Esophagus muscularis mucosa (tissue), 4 donors: ENCODE measurements at regions not wholly inside any gene's neighbourhood (a gene's known extent, or its start where the extent isn't known, plus 50 kb on each side); places are given as distances from the start of the nearest gene placed in this dataset.

Experiments used
- DNase-seq: peaks from one replicate; pipeline ENCODE4 v3.0.0-alpha.2; 2017; ENCODE audit errors: extremely low spot score
- H3K27ac ChIP-seq, 4 donors: fragments of 200-600 bp; sonication (generic); replicated peaks in 1 of 4; 1 replicate in 3 of 4; 2 replicates in 1 of 4; pipeline ENCODE4 v1.5.1; 2016 to 2019; ENCODE audit warnings: mild to moderate bottlenecking in 1 of 4
- H3K27me3 ChIP-seq, 4 donors: fragments of 200-600 bp; sonication (generic); one replicate each; pipeline versions ENCODE4 v1.5.1 to v1.6.0; 2016 to 2019
- H3K36me3 ChIP-seq, 4 donors: fragments of 200-600 bp; sonication (generic); one replicate each; pipeline ENCODE4 v1.5.1; 2016 to 2019
- H3K4me1 ChIP-seq, 4 donors: fragments of 200-600 bp; sonication (generic); one replicate each; pipeline ENCODE4 v1.5.1; 2016 to 2019
- H3K4me3 ChIP-seq, 4 donors: fragments of 200-600 bp; sonication (generic); 1 replicate in 2 of 4; 2 replicates in 2 of 4; pipeline ENCODE4 v1.5.1; 2016 to 2019; ENCODE audit warnings: mild to moderate bottlenecking in 4 of 4, moderate library complexity in 1 of 4
- H3K9me3 ChIP-seq, 4 donors: fragments of 200-600 bp; sonication (generic); 1 replicate in 3 of 4; 2 replicates in 1 of 4; pipeline ENCODE4 v1.5.1; 2016 to 2019
- EP300 ChIP-seq: sonication (generic); formaldehyde crosslinking; IDR thresholded peaks from one replicate; pipeline ENCODE4 v1.6.1; 2017; ENCODE audit warnings: antibody characterized with exemption
- POLR2A ChIP-seq: fragments of 450-650 bp; IDR thresholded peaks from one replicate; pipeline ENCODE4 v1.6.1; 2017; ENCODE audit warnings: antibody characterized with exemption, moderate library complexity, mild to moderate bottlenecking, low read depth
- POLR2AphosphoS5 ChIP-seq, 2 donors: sonication (generic); formaldehyde crosslinking; IDR thresholded peaks; one replicate each; pipeline ENCODE4 v1.6.1; 2017; ENCODE audit warnings: antibody characterized with exemption in 2 of 2
- WGBS: methylation state at CpG from one replicate; pipeline ENCODE4 v1.1.5; 2018; 5-methylcytosine and 5-hydroxymethylcytosine counted together
- intact Hi-C: fragments of 100-400 bp; cut with DNase I; formaldehyde crosslinking; loops from one replicate; pipeline ENCODE4 v1.15.1; 2023
- TF ChIP-seq, protein P1 (sequence below), 3 experiments: fragments of 200-600 bp in 2 of 3; fragments of 450-650 bp in 1 of 3; sonication (generic) in 2 of 3; IDR thresholded peaks; one replicate each; pipeline ENCODE4 v1.5.1; 2017 to 2019; ENCODE audit warnings: antibody characterized with exemption in 3 of 3, mild to moderate bottlenecking in 2 of 3, moderate library complexity in 1 of 3

DNA sequence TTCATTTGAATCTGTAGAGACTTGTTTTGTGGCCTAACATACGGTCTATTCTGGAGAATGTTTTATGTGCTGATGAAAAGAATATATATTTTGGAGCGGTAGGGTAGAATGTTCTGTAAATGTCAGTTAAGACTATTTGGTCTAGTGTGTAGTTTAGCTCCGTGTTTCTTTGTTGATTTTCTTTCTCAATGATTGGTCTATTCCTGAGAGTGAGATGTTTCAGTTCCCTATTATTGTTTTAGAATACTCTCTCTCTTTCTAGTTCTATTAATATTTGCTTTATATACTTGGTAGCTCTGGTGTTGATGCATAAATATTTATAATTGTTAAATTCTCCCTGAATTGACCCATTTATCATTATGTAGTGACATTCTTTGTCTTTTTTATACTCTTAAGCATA, 236.5 kb downstream of the GLUD2 start:
- intact Hi-C loops = no loop called here
- TF ChIP-seq EP300 = no peak
- DNase-seq = no peak
- 65% methylated on average over 3 of the region's 3 CpGs for WGBS
- no peak overlapping the region for H3K27ac ChIP-seq
- no peaks in the 10 kb centered on the region for H3K4me1 ChIP-seq
- H3K36me3 ChIP-seq = no peaks in the 10 kb centered on the region
- H3K9me3 ChIP-seq = no peaks in the 10 kb centered on the region
- no peaks in the 10 kb centered on the region for H3K27me3 ChIP-seq
- H3K4me3 ChIP-seq = no peak overlapping the region

DNA sequence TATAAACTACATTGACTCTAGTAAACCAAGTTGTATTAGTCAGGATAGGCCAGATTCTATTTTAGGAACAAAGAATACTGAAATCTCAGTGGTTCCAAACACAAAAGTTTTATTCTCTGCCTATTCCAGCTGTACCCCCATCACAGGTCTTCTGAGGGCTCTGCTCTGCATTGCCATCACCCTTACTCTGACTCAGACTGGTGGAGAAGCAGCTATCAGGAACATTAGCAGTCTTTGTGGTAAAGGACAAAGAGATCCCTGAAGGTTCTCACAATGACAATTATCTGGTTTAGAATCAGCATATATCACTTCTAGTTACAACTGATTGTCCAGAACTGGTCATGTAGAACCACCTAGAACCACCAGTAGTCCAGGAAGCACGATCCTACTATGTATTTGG, 251.1 kb downstream of the GLUD2 start:
- TF ChIP-seq EP300 (no peak), POLR2AphosphoS5 (IDR thresholded peaks at IDR 0.05) (no peak)
- Histone ChIP-seq H3K9me3 (no peaks in the 10 kb centered on the region), H3K4me1 (no peaks in the 10 kb centered on the region), H3K27me3 (no peaks in the 10 kb centered on the region), H3K36me3 (no peaks in the 10 kb centered on the region), H3K4me3 (no peak overlapping the region), H3K27ac (no peak overlapping the region)
- intact Hi-C loops = no loop called here
- 33% methylated on average over 1 of the region's 1 CpG for WGBS
- no peak for DNase-seq

DNA sequence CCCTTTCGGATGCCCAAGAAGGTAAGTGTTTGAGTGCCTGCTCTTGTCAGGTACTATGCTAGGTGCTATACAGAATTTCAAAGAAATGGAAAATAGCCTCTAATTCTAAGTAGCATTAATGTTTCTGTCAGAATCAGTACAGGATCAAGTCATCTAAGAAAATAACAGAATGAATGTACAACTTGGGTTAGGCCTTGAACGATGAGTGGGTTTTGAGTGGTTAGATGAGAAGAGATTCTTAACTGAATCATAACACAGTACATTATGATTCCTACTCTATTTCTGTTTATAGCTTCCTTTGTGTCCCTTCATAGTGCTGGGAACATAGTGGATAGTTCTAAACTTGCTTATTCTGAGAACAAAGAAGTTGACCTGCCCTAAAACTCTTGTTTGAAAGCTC, 253.9 kb downstream of the GLUD2 start:
- Histone ChIP-seq H3K9me3 (no peaks in the 10 kb centered on the region), H3K4me1 (no peaks in the 10 kb centered on the region), H3K4me3 (no peak overlapping the region), H3K27me3 (no peaks in the 10 kb centered on the region), H3K36me3 (no peaks in the 10 kb centered on the region), H3K27ac (no peak overlapping the region)
- no peak for TF ChIP-seq POLR2A
- TF ChIP-seq POLR2AphosphoS5 (IDR thresholded peaks at IDR 0.05) = no peak
- TF ChIP-seq, protein P1, sequence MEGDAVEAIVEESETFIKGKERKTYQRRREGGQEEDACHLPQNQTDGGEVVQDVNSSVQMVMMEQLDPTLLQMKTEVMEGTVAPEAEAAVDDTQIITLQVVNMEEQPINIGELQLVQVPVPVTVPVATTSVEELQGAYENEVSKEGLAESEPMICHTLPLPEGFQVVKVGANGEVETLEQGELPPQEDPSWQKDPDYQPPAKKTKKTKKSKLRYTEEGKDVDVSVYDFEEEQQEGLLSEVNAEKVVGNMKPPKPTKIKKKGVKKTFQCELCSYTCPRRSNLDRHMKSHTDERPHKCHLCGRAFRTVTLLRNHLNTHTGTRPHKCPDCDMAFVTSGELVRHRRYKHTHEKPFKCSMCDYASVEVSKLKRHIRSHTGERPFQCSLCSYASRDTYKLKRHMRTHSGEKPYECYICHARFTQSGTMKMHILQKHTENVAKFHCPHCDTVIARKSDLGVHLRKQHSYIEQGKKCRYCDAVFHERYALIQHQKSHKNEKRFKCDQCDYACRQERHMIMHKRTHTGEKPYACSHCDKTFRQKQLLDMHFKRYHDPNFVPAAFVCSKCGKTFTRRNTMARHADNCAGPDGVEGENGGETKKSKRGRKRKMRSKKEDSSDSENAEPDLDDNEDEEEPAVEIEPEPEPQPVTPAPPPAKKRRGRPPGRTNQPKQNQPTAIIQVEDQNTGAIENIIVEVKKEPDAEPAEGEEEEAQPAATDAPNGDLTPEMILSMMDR (IDR thresholded peaks at IDR 0.05) = no peak
- TF ChIP-seq EP300 = no peak
- intact Hi-C loops = no loop called here
- WGBS = 96% methylated on average over 2 of the region's 2 CpGs
- DNase-seq = no peak

DNA sequence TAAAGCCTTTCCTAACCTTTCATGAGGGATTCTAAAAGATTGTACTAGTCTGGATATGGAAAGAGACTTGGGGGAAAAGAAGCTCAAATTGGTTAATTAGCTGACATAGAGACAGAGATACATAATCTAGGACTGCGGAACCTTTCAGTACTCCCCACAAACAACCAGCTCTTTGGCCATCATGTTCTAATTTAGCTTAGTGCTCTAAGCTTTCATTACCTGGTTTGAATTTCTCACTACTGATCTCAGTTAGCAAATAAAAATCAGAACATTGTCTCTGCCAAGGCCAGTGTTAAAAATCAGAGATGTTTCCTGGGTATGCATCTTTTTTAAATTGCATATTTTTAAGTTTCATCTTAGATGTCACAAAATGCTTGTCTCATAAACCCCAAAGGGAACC, 254.4 kb downstream of the GLUD2 start:
- 87% methylated on average over 1 of the region's 1 CpG for WGBS
- no peak overlapping the region for H3K4me3 ChIP-seq
- intact Hi-C loops = no loop called here

DNA sequence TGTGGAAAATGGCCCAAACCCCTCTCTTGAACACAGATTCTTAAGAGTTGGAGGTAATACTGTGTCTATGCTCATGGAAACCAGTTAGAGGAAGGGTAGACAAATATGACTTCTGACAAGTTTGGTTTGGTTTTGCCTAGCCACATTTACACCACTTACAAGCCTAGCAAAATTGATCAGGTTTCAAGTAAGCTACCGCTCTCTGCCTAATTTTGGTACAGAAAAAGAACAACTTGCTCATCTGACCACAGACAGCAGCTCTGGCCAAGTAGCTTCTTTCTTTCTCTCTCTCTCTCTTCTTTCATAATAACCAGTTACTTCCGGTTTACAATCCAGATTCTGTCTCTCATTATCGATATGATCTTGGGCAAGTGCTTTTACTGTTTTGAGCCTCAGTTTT, 260.0 kb downstream of the GLUD2 start:
- TF ChIP-seq POLR2AphosphoS5 (IDR thresholded peaks at IDR 0.05) (no peak), POLR2A (no peak), EP300 (no peak)
- TF ChIP-seq, protein P1 (IDR thresholded peaks at IDR 0.05) = no peak
- Histone ChIP-seq H3K36me3 (no peaks in the 10 kb centered on the region), H3K9me3 (no peaks in the 10 kb centered on the region), H3K4me1 (no peaks in the 10 kb centered on the region), H3K27ac (no peak overlapping the region), H3K4me3 (no peak overlapping the region), H3K27me3 (no peaks in the 10 kb centered on the region)
- WGBS = 67% methylated on average over 3 of the region's 3 CpGs
- intact Hi-C loops = no loop called here
- DNase-seq = no peak

More for the DNA sequence above, 254.4 kb downstream of the GLUD2 start:
- TF ChIP-seq POLR2AphosphoS5 (IDR thresholded peaks at IDR 0.05) (no peak), EP300 (no peak), POLR2A (no peak)
- TF ChIP-seq, protein P1 (IDR thresholded peaks at IDR 0.05) = no peak
- Histone ChIP-seq H3K27me3 (no peaks in the 10 kb centered on the region), H3K9me3 (no peaks in the 10 kb centered on the region), H3K4me1 (no peaks in the 10 kb centered on the region), H3K27ac (no peak overlapping the region), H3K36me3 (no peaks in the 10 kb centered on the region)
- DNase-seq = no peak

DNA sequence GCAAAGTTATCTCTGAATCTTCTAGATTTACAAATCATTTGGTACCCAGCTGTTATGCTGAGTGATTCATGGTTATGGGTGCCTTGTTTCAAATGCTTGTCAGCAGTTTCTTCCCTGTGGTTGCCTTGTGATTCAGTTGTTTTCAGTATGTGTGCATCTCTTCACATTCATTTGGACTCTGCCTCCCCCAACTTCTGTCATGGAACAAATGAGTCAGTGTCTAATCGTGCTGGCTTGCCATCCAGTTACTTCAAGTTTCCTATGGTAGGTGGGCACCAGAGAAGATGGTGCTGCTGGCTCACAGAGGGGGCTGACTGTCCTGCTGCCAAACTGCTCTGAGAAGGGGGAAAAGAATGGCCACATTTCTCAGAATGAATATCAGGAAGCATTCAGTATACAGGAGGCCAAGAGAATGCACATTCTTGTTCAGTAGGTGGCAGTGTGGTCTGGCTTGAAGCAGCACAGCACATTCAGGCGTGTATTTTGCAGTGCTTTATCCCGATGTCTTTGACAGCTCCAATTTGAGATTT, 260.9 kb downstream of the GLUD2 start:
- DNase-seq = no peak
- no peak overlapping the region for H3K27ac ChIP-seq
- WGBS = 20% methylated on average over 3 of the region's 3 CpGs
- no peak overlapping the region for H3K4me3 ChIP-seq
- no peaks in the 10 kb centered on the region for H3K4me1 ChIP-seq
- TF ChIP-seq POLR2A = no peak
- TF ChIP-seq POLR2AphosphoS5 (IDR thresholded peaks at IDR 0.05) = no peak
- no peak for TF ChIP-seq EP300
- TF ChIP-seq, protein P1 (IDR thresholded peaks at IDR 0.05) = peak in 1 of 3 experiments; percentile 23
- no peaks in the 10 kb centered on the region for H3K27me3 ChIP-seq
- intact Hi-C loops = no loop called here
- H3K36me3 ChIP-seq = no peaks in the 10 kb centered on the region
- H3K9me3 ChIP-seq = no peaks in the 10 kb centered on the region
